MM.1S (cell line): ENCODE measurements at regions not wholly inside any gene's neighbourhood (a gene's known extent, or its start where the extent isn't known, plus 50 kb on each side); places are given as distances from the start of the nearest gene placed in this dataset.

ENCODE experiments used
- DNase-seq: peaks from one replicate; pipeline ENCODE4 v3.0.0-alpha.2; 2015
- H2AFZ ChIP-seq: fragments of 300-600 bp; sonication (generic); 2 replicates; pipeline ENCODE4 v1.6.0; 2016; ENCODE audit warnings: antibody characterized with exemption, low read length
- H3F3A ChIP-seq: fragments of 300-600 bp; sonication (generic); 2 replicates; pipeline ENCODE4 v1.6.1; 2016; ENCODE audit warnings: mild to moderate bottlenecking, antibody characterized with exemption, low read length, moderate library complexity, mixed read lengths; ENCODE audit not compliant: insufficient read depth
- H3K27ac ChIP-seq: fragments of 300-600 bp; sonication (generic); 2 replicates; pipeline ENCODE4 v1.5.1; 2016; ENCODE audit warnings: mild to moderate bottlenecking, low read length
- H3K27me3 ChIP-seq: fragments of 300-600 bp; sonication (generic); replicated peaks from 2 replicates; pipeline ENCODE4 v1.6.0; 2016; ENCODE audit warnings: low read length; ENCODE audit not compliant: insufficient read depth
- H3K36me3 ChIP-seq: fragments of 300-600 bp; sonication (generic); replicated peaks from 2 replicates; pipeline ENCODE4 v1.6.1; 2016; ENCODE audit warnings: mild to moderate bottlenecking, low read length, mixed read lengths; ENCODE audit not compliant: insufficient read depth
- H3K4me1 ChIP-seq: fragments of 300-600 bp; sonication (generic); 2 replicates; pipeline ENCODE4 v1.6.1; 2016; ENCODE audit warnings: low read length, mixed read lengths
- H3K4me2 ChIP-seq: fragments of 300-600 bp; sonication (generic); 2 replicates; pipeline ENCODE4 v1.6.0; 2016; ENCODE audit warnings: low read depth, low read length
- H3K4me3 ChIP-seq: fragments of 300-600 bp; sonication (generic); 2 replicates; pipeline ENCODE4 v1.5.1; 2016; ENCODE audit warnings: low read length, mixed read lengths
- H3K79me2 ChIP-seq: fragments of 300-600 bp; sonication (generic); 2 replicates; pipeline ENCODE4 v1.6.1; 2016; ENCODE audit warnings: mixed run types, low read length, mixed read lengths
- H3K9ac ChIP-seq: fragments of 300-600 bp; sonication (generic); 2 replicates; pipeline ENCODE4 v1.6.1; 2016; ENCODE audit warnings: low read length, mixed read lengths
- H3K9me2 ChIP-seq: fragments of 300-600 bp; sonication (generic); replicated peaks from 2 replicates; pipeline ENCODE4 v1.6.1; 2016; ENCODE audit warnings: mild to moderate bottlenecking, low read length, mixed read lengths; ENCODE audit not compliant: insufficient read depth
- H3K9me3 ChIP-seq: fragments of 300-600 bp; sonication (generic); replicated peaks from 2 replicates; pipeline ENCODE4 v1.6.1; 2016; ENCODE audit warnings: mild to moderate bottlenecking, low read length, mixed read lengths; ENCODE audit not compliant: insufficient read depth
- H4K20me1 ChIP-seq: fragments of 300-600 bp; sonication (generic); 2 replicates; pipeline ENCODE4 v1.6.1; 2016; ENCODE audit warnings: mild to moderate bottlenecking, low read length, moderate library complexity, mixed read lengths; ENCODE audit not compliant: insufficient read depth
- CTCF ChIP-seq: fragments of 300-600 bp; sonication (generic); IDR thresholded peaks from 2 replicates; pipeline ENCODE4 v1.5.1; 2016; ENCODE audit warnings: antibody characterized with exemption, low read length, mixed read lengths
- EZH2 ChIP-seq: fragments of 300-600 bp; sonication (generic); optimal IDR thresholded peaks from 2 replicates; pipeline ENCODE3; 2017; ENCODE audit warnings: low read depth, mild to moderate bottlenecking, antibody characterized with exemption, low read length, mixed read lengths
- EZH2phosphoT487 ChIP-seq: fragments of 300-600 bp; sonication (generic); IDR thresholded peaks from 2 replicates; pipeline ENCODE4 v1.6.1; 2018; ENCODE audit warnings: antibody characterized with exemption, low read length

GRCh38 chr3:154734468-154734867 is 304.5 kb upstream of the GPR149 start:
- H2AFZ ChIP-seq = no peak overlapping the region
- no peak for DNase-seq
- no peaks in the 10 kb centered on the region for H4K20me1 ChIP-seq
- H3K9me2 ChIP-seq = no peaks in the 10 kb centered on the region
- H3K36me3 ChIP-seq = no peaks in the 10 kb centered on the region
- H3K27me3 ChIP-seq = no peaks in the 10 kb centered on the region
- no peaks in the 10 kb centered on the region for H3K79me2 ChIP-seq
- no peaks in the 10 kb centered on the region for H3F3A ChIP-seq
- no peaks in the 10 kb centered on the region for H3K9me3 ChIP-seq
- no peak overlapping the region for H3K9ac ChIP-seq
- H3K4me1 ChIP-seq = no peaks in the 10 kb centered on the region
- H3K4me3 ChIP-seq = no peak overlapping the region
- H3K4me2 ChIP-seq = no peak overlapping the region
- no peak for TF ChIP-seq EZH2
- no peak for TF ChIP-seq CTCF
- TF ChIP-seq EZH2phosphoT487 = no peak
- no peak overlapping the region for H3K27ac ChIP-seq

- no peak overlapping the region for H3K27ac ChIP-seq
- H3F3A ChIP-seq = no peaks in the 10 kb centered on the region
Observed at GRCh38 chr3:154730186-154730585, 300.2 kb upstream of the GPR149 start.

GRCh38 chr3:154729741-154730140 is 299.8 kb upstream of the GPR149 start:
- no peak overlapping the region for H3K9ac ChIP-seq
- no peak overlapping the region for H3K4me3 ChIP-seq
- no peak overlapping the region for H3K4me2 ChIP-seq
- H3K9me3 ChIP-seq = no peaks in the 10 kb centered on the region
- H3F3A ChIP-seq = no peaks in the 10 kb centered on the region
- no peaks in the 10 kb centered on the region for H3K79me2 ChIP-seq
- no peaks in the 10 kb centered on the region for H3K4me1 ChIP-seq
- no peak overlapping the region for H2AFZ ChIP-seq
- H3K36me3 ChIP-seq = no peaks in the 10 kb centered on the region
- H4K20me1 ChIP-seq = no peaks in the 10 kb centered on the region
- H3K9me2 ChIP-seq = no peaks in the 10 kb centered on the region
- TF ChIP-seq EZH2phosphoT487 (no peak), EZH2 (no peak), CTCF (no peak)
- no peak overlapping the region for H3K27ac ChIP-seq
- no peak for DNase-seq
- H3K27me3 ChIP-seq = no peaks in the 10 kb centered on the region

More at GRCh38 chr3:154730186-154730585, 300.2 kb upstream of the GPR149 start:
- Histone ChIP-seq H3K79me2 (no peaks in the 10 kb centered on the region), H3K9ac (no peak overlapping the region), H4K20me1 (no peaks in the 10 kb centered on the region), H3K36me3 (no peaks in the 10 kb centered on the region), H3K27me3 (no peaks in the 10 kb centered on the region), H3K4me3 (no peak overlapping the region), H3K4me1 (no peaks in the 10 kb centered on the region), H3K9me3 (no peaks in the 10 kb centered on the region), H3K9me2 (no peaks in the 10 kb centered on the region), H3K4me2 (no peak overlapping the region), H2AFZ (no peak overlapping the region)
- TF ChIP-seq EZH2 = no peak
- DNase-seq = no peak

- no peak for DNase-seq
- no peak overlapping the region for H3K9ac ChIP-seq
- no peaks in the 10 kb centered on the region for H4K20me1 ChIP-seq
- no peaks in the 10 kb centered on the region for H3K4me1 ChIP-seq
- TF ChIP-seq CTCF = no peak
- TF ChIP-seq EZH2phosphoT487 = no peak
- no peak for TF ChIP-seq EZH2
- H3K4me2 ChIP-seq = no peak overlapping the region
- no peaks in the 10 kb centered on the region for H3K9me3 ChIP-seq
- H3K27me3 ChIP-seq = no peaks in the 10 kb centered on the region
- H3F3A ChIP-seq = no peaks in the 10 kb centered on the region
- H3K36me3 ChIP-seq = no peaks in the 10 kb centered on the region
- H3K27ac ChIP-seq = no peak overlapping the region
- H3K9me2 ChIP-seq = no peaks in the 10 kb centered on the region
- H2AFZ ChIP-seq = no peak overlapping the region
- H3K4me3 ChIP-seq = no peak overlapping the region
- no peaks in the 10 kb centered on the region for H3K79me2 ChIP-seq
Observed at GRCh38 chr3:154728285-154728684, 298.3 kb upstream of the GPR149 start.
